K562 (cell line): ENCODE measurements at regions not wholly inside any gene's neighbourhood (a gene's known extent, or its start where the extent isn't known, plus 50 kb on each side); places are given as distances from the start of the nearest gene placed in this dataset.

Source experiments
- ILF3 ChIP-seq: fragments of 450-650 bp; IDR thresholded peaks from 2 replicates; pipeline ENCODE4 v1.6.1; 2018; ENCODE audit warnings: antibody characterized with exemption, mild to moderate bottlenecking, moderate library complexity, borderline replicate concordance
- TGIF2 ChIP-seq: sonication (generic); formaldehyde crosslinking; IDR thresholded peaks from 2 replicates; pipeline ENCODE4 v1.8.1; 2022; ENCODE audit warnings: mild to moderate bottlenecking, missing genetic modification reagents, moderate library complexity
- ZNF444 ChIP-seq: fragments of 250-450 bp; sonication (Bioruptor Pico); IDR thresholded peaks from 2 replicates; pipeline ENCODE4 v1.4.0; 2020; ENCODE audit warnings: mild to moderate bottlenecking, moderate library complexity
- TF ChIP-seq, protein P1 (sequence below): fragments of 200-600 bp; sonication (generic); IDR thresholded peaks from one replicate; pipeline ENCODE4 v1.6.1; 2012; ENCODE audit warnings: mild to moderate bottlenecking, low read depth, low read length, inconsistent platforms
- TF ChIP-seq, protein P2 (sequence below): IDR thresholded peaks from 2 replicates; pipeline ENCODE4 v1.6.1; 2011; ENCODE audit warnings: borderline replicate concordance, low read depth, mild to moderate bottlenecking, moderate library complexity, low read length; ENCODE audit not compliant: insufficient read depth, poor library complexity, severe bottlenecking
- TF ChIP-seq, protein P3 (sequence below): fragments of 250-450 bp; sonication (Bioruptor Pico); IDR thresholded peaks from 2 replicates; pipeline ENCODE4 v1.8.0; 2021; ENCODE audit warnings: moderate library complexity, mild to moderate bottlenecking, inconsistent platforms

DNA sequence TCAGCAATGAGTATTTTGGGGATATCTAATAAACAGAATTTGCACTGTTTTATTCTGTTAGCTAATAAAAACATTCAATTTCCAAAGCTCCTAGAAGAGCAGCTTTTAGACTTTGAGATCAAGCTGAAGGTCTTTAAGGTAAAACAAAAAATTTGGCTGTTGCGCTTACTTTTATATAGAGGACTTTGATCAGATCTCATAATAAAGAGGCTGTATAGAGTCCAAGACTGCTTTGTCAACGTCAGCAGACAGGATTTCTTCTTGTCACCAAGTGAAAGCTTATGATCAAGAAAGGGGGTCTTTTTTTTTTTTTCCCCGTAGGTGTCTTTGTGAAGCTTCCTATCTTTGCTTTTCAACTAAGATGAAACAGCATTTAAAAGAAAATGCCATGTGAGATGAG lies 556.5 kb upstream of the SLC35B3 start (continued):
- TF ChIP-seq, protein P1, sequence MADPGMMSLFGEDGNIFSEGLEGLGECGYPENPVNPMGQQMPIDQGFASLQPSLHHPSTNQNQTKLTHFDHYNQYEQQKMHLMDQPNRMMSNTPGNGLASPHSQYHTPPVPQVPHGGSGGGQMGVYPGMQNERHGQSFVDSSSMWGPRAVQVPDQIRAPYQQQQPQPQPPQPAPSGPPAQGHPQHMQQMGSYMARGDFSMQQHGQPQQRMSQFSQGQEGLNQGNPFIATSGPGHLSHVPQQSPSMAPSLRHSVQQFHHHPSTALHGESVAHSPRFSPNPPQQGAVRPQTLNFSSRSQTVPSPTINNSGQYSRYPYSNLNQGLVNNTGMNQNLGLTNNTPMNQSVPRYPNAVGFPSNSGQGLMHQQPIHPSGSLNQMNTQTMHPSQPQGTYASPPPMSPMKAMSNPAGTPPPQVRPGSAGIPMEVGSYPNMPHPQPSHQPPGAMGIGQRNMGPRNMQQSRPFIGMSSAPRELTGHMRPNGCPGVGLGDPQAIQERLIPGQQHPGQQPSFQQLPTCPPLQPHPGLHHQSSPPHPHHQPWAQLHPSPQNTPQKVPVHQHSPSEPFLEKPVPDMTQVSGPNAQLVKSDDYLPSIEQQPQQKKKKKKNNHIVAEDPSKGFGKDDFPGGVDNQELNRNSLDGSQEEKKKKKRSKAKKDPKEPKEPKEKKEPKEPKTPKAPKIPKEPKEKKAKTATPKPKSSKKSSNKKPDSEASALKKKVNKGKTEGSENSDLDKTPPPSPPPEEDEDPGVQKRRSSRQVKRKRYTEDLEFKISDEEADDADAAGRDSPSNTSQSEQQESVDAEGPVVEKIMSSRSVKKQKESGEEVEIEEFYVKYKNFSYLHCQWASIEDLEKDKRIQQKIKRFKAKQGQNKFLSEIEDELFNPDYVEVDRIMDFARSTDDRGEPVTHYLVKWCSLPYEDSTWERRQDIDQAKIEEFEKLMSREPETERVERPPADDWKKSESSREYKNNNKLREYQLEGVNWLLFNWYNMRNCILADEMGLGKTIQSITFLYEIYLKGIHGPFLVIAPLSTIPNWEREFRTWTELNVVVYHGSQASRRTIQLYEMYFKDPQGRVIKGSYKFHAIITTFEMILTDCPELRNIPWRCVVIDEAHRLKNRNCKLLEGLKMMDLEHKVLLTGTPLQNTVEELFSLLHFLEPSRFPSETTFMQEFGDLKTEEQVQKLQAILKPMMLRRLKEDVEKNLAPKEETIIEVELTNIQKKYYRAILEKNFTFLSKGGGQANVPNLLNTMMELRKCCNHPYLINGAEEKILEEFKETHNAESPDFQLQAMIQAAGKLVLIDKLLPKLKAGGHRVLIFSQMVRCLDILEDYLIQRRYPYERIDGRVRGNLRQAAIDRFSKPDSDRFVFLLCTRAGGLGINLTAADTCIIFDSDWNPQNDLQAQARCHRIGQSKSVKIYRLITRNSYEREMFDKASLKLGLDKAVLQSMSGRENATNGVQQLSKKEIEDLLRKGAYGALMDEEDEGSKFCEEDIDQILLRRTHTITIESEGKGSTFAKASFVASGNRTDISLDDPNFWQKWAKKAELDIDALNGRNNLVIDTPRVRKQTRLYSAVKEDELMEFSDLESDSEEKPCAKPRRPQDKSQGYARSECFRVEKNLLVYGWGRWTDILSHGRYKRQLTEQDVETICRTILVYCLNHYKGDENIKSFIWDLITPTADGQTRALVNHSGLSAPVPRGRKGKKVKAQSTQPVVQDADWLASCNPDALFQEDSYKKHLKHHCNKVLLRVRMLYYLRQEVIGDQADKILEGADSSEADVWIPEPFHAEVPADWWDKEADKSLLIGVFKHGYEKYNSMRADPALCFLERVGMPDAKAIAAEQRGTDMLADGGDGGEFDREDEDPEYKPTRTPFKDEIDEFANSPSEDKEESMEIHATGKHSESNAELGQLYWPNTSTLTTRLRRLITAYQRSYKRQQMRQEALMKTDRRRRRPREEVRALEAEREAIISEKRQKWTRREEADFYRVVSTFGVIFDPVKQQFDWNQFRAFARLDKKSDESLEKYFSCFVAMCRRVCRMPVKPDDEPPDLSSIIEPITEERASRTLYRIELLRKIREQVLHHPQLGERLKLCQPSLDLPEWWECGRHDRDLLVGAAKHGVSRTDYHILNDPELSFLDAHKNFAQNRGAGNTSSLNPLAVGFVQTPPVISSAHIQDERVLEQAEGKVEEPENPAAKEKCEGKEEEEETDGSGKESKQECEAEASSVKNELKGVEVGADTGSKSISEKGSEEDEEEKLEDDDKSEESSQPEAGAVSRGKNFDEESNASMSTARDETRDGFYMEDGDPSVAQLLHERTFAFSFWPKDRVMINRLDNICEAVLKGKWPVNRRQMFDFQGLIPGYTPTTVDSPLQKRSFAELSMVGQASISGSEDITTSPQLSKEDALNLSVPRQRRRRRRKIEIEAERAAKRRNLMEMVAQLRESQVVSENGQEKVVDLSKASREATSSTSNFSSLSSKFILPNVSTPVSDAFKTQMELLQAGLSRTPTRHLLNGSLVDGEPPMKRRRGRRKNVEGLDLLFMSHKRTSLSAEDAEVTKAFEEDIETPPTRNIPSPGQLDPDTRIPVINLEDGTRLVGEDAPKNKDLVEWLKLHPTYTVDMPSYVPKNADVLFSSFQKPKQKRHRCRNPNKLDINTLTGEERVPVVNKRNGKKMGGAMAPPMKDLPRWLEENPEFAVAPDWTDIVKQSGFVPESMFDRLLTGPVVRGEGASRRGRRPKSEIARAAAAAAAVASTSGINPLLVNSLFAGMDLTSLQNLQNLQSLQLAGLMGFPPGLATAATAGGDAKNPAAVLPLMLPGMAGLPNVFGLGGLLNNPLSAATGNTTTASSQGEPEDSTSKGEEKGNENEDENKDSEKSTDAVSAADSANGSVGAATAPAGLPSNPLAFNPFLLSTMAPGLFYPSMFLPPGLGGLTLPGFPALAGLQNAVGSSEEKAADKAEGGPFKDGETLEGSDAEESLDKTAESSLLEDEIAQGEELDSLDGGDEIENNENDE: no peak
- TF ChIP-seq ILF3 (no peak), ZNF444 (CRISPR knock-in tag) (no peak), TGIF2 (CRISPR knock-in tag) (no peak)
- TF ChIP-seq, protein P2, sequence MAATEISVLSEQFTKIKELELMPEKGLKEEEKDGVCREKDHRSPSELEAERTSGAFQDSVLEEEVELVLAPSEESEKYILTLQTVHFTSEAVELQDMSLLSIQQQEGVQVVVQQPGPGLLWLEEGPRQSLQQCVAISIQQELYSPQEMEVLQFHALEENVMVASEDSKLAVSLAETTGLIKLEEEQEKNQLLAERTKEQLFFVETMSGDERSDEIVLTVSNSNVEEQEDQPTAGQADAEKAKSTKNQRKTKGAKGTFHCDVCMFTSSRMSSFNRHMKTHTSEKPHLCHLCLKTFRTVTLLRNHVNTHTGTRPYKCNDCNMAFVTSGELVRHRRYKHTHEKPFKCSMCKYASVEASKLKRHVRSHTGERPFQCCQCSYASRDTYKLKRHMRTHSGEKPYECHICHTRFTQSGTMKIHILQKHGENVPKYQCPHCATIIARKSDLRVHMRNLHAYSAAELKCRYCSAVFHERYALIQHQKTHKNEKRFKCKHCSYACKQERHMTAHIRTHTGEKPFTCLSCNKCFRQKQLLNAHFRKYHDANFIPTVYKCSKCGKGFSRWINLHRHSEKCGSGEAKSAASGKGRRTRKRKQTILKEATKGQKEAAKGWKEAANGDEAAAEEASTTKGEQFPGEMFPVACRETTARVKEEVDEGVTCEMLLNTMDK: no peak
- TF ChIP-seq, protein P3, sequence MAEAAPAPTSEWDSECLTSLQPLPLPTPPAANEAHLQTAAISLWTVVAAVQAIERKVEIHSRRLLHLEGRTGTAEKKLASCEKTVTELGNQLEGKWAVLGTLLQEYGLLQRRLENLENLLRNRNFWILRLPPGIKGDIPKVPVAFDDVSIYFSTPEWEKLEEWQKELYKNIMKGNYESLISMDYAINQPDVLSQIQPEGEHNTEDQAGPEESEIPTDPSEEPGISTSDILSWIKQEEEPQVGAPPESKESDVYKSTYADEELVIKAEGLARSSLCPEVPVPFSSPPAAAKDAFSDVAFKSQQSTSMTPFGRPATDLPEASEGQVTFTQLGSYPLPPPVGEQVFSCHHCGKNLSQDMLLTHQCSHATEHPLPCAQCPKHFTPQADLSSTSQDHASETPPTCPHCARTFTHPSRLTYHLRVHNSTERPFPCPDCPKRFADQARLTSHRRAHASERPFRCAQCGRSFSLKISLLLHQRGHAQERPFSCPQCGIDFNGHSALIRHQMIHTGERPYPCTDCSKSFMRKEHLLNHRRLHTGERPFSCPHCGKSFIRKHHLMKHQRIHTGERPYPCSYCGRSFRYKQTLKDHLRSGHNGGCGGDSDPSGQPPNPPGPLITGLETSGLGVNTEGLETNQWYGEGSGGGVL (CRISPR knock-in tag): no peak
